Brain microvascular endothelial cell (primary cell): ENCODE measurements at regions not wholly inside any gene's neighbourhood (a gene's known extent, or its start where the extent isn't known, plus 50 kb on each side); places are given as distances from the start of the nearest gene placed in this dataset.

Experiments used
- DNase-seq: peaks from one replicate; pipeline ENCODE4 v3.0.0-alpha.2; 2020
- H3K27ac ChIP-seq: fragments of 250-450 bp; sonication (Bioruptor Pico); 2 replicates; pipeline ENCODE4 v1.5.1; 2020; ENCODE audit warnings: mild to moderate bottlenecking, moderate library complexity
- H3K27me3 ChIP-seq: fragments of 250-450 bp; sonication (Bioruptor Pico); replicated peaks from 2 replicates; pipeline ENCODE4 v1.5.1; 2020; ENCODE audit warnings: mild to moderate bottlenecking
- H3K36me3 ChIP-seq: fragments of 250-450 bp; sonication (Bioruptor Pico); replicated peaks from 2 replicates; pipeline ENCODE4 v1.5.1; 2020; ENCODE audit warnings: mild to moderate bottlenecking
- H3K4me3 ChIP-seq: 2 replicates; pipeline ENCODE4 v1.5.1; 2011; ENCODE audit warnings: low read depth, mild to moderate bottlenecking, control low read depth, low read length, moderate library complexity
- CTCF ChIP-seq: IDR thresholded peaks from 2 replicates; pipeline ENCODE4 v1.5.1; 2011; ENCODE audit warnings: low read depth, mild to moderate bottlenecking, moderate library complexity, low read length, control low read depth, inconsistent platforms; ENCODE audit errors: missing control alignments
- in situ Hi-C: cut with HindIII; loops from 2 replicates; pipeline ENCODE4 v1.10.0; 2017; ENCODE audit warnings: low sequenced_read_pairs, low pct_ligation_motif_present

GRCh38 chr4:128579154-128579853 lies 230.2 kb upstream of the JADE1 start:
- in situ Hi-C loops: no loop called here
- Histone ChIP-seq H3K36me3 (no peaks in the 10 kb centered on the region), H3K27me3 (no peaks in the 10 kb centered on the region), H3K4me3 (no peak overlapping the region), H3K27ac (no peak overlapping the region)
- no peak for DNase-seq
- TF ChIP-seq CTCF: no peak

- H3K27ac ChIP-seq: peak overlapping the region; percentile 95
Measured at GRCh38 chr4:128574706-128575105, 234.8 kb upstream of the JADE1 start.

GRCh38 chr4:128573781-128574508 lies 235.6 kb upstream of the JADE1 start:
- Histone ChIP-seq H3K4me3 (no peak overlapping the region), H3K27ac (peak overlapping the region; percentile 95), H3K36me3 (no peaks in the 10 kb centered on the region), H3K27me3 (no peaks in the 10 kb centered on the region)
- no peak for TF ChIP-seq CTCF
- DNase-seq: peak; percentile 90
- in situ Hi-C loops: no loop called here

More at GRCh38 chr4:128574706-128575105, 234.8 kb upstream of the JADE1 start:
- no peaks in the 10 kb centered on the region for H3K27me3 ChIP-seq
- DNase-seq: peak; percentile 93
- in situ Hi-C loops: no loop called here
- no peaks in the 10 kb centered on the region for H3K36me3 ChIP-seq
- peak; percentile 79 for TF ChIP-seq CTCF
- no peak overlapping the region for H3K4me3 ChIP-seq

GRCh38 chr4:128572778-128573241 lies 236.7 kb upstream of the JADE1 start:
- H3K27ac ChIP-seq: peak overlapping the region; percentile 95
- no peaks in the 10 kb centered on the region for H3K27me3 ChIP-seq
- in situ Hi-C loops: no loop called here
- no peak for DNase-seq
- no peak overlapping the region for H3K4me3 ChIP-seq
- no peak for TF ChIP-seq CTCF
- no peaks in the 10 kb centered on the region for H3K36me3 ChIP-seq

- Histone ChIP-seq H3K4me3 (no peak overlapping the region), H3K27ac (peak overlapping the region; percentile 95), H3K27me3 (no peaks in the 10 kb centered on the region), H3K36me3 (no peaks in the 10 kb centered on the region)
- DNase-seq: peak; percentile 94
- in situ Hi-C loops: no loop called here
- TF ChIP-seq CTCF: no peak
Measured at GRCh38 chr4:128571747-128572146, 237.8 kb upstream of the JADE1 start.
